ENCODE measurements at regions not wholly inside any gene's neighbourhood (a gene's known extent, or its start where the extent isn't known, plus 50 kb on each side); places are given as distances from the start of the nearest gene placed in this dataset.

- TF ChIP-seq CTCF (IDR thresholded peaks at IDR 0.05; ENCODE audit: low read depth, low read length) (no peak), EZH2phosphoT487 (IDR thresholded peaks at IDR 0.05; ENCODE audit: low read depth) (no peak)
These were observed 192.3 kb upstream of the FSCB start for GRCh38 chr14:44699391-44699790.
